HL-60 (cell line): ENCODE measurements at regions not wholly inside any gene's neighbourhood (a gene's known extent, or its start where the extent isn't known, plus 50 kb on each side); places are given as distances from the start of the nearest gene placed in this dataset.

Source experiments
- GABPA ChIP-seq: IDR thresholded peaks from 2 replicates; pipeline ENCODE4 v1.6.1; 2012; ENCODE audit warnings: low read depth
- POLR2AphosphoS5 ChIP-seq: IDR thresholded peaks from 2 replicates; pipeline ENCODE4 v1.6.1; 2012; ENCODE audit warnings: low read depth
- SPI1 ChIP-seq: IDR thresholded peaks from 2 replicates; pipeline ENCODE4 v1.6.1; 2012; ENCODE audit warnings: low read depth, mild to moderate bottlenecking, borderline replicate concordance
- TF ChIP-seq, protein P1 (sequence below): IDR thresholded peaks from one replicate; pipeline ENCODE4 v1.5.1; 2011; ENCODE audit warnings: low read length, control low read depth, inconsistent platforms; ENCODE audit not compliant: insufficient read depth

DNA sequence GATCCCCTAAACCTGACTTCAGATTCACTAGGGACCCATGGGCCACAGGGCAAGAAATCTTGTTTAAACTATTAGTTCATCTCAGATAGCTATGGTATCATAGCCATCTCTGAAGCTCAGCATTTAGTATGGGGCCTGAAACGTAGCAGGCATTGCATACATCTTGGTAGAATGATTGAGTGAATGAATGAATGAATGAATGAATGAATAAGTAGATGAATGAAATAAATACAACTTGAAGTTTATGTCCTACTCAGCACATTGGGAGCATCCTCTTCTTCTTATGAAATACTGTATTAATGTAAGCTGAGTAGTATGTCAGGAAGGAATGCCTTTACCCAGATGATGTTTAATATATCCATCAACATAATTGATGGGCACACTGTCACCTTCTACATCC, 175.4 kb upstream of the EEA1 start:
- TF ChIP-seq, protein P1, sequence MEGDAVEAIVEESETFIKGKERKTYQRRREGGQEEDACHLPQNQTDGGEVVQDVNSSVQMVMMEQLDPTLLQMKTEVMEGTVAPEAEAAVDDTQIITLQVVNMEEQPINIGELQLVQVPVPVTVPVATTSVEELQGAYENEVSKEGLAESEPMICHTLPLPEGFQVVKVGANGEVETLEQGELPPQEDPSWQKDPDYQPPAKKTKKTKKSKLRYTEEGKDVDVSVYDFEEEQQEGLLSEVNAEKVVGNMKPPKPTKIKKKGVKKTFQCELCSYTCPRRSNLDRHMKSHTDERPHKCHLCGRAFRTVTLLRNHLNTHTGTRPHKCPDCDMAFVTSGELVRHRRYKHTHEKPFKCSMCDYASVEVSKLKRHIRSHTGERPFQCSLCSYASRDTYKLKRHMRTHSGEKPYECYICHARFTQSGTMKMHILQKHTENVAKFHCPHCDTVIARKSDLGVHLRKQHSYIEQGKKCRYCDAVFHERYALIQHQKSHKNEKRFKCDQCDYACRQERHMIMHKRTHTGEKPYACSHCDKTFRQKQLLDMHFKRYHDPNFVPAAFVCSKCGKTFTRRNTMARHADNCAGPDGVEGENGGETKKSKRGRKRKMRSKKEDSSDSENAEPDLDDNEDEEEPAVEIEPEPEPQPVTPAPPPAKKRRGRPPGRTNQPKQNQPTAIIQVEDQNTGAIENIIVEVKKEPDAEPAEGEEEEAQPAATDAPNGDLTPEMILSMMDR, result no peak
- TF ChIP-seq GABPA, result no peak
- no peak for TF ChIP-seq POLR2AphosphoS5
- no peak for TF ChIP-seq SPI1
